H1 (cell line): ENCODE measurements at regions not wholly inside any gene's neighbourhood (a gene's known extent, or its start where the extent isn't known, plus 50 kb on each side); places are given as distances from the start of the nearest gene placed in this dataset.

Experiments
- CTCF ChIA-PET: fragments of 300-600 bp; sonication (Branson Sonifier 250); formaldehyde crosslinking; loops from one replicate; lab custom pipeline; 2021; ENCODE audit not compliant: partially characterized antibody; lab: Charles Lee
- POLR2A ChIA-PET: fragments of 300-600 bp; sonication (Branson Sonifier 250); formaldehyde crosslinking; loops from one replicate; lab custom pipeline; 2021; ENCODE audit warnings: inconsistent platforms; ENCODE audit not compliant: partially characterized antibody; lab: Charles Lee
- DNase-seq, 2 experiments: peaks; one replicate each; pipeline versions ENCODE4 v3.0.0 to v3.0.0-alpha.2; 2010 to 2022; ENCODE audit warnings: low spot score in 2 of 2, low read depth in 1 of 2, mixed read lengths in 1 of 2
- FAIRE-seq: peaks from 2 replicates; lab custom pipeline; 2011; peaks lifted over from hg19 to GRCh38; lab: Jason Lieb, UNC
- H2AFZ ChIP-seq: 2 replicates; pipeline ENCODE4 v1.8.1; 2012; ENCODE audit warnings: low read length, inconsistent platforms
- H2AK5ac ChIP-seq: 2 replicates; pipeline ENCODE4 v1.6.1; 2013; ENCODE audit warnings: low read depth, low read length
- H2BK120ac ChIP-seq: replicated peaks from 2 replicates; pipeline ENCODE3; 2013; ENCODE audit warnings: low read depth, low read length, inconsistent platforms
- H2BK12ac ChIP-seq: 2 replicates; pipeline ENCODE4 v1.6.1; 2013; ENCODE audit warnings: low read depth, low read length
- H2BK15ac ChIP-seq: 2 replicates; pipeline ENCODE4 v1.6.1; 2013; ENCODE audit warnings: low read length
- H2BK20ac ChIP-seq: 2 replicates; pipeline ENCODE4 v1.6.1; 2013; ENCODE audit warnings: low read length
- H2BK5ac ChIP-seq: 2 replicates; pipeline ENCODE4 v1.6.1; 2013; ENCODE audit warnings: low read depth, low read length
- H3K14ac ChIP-seq: 2 replicates; pipeline ENCODE4 v1.6.1; 2013; ENCODE audit warnings: inconsistent platforms; ENCODE audit not compliant: insufficient read length
- H3K18ac ChIP-seq: 2 replicates; pipeline ENCODE4 v1.6.1; 2013; ENCODE audit warnings: low read length; ENCODE audit errors: extremely low read depth
- H3K23ac ChIP-seq: 2 replicates; pipeline ENCODE4 v1.6.1; 2013; ENCODE audit warnings: inconsistent platforms; ENCODE audit not compliant: insufficient read length
- H3K23me2 ChIP-seq: 2 replicates; pipeline ENCODE4 v1.6.1; 2013; ENCODE audit warnings: low read depth, low read length
- H3K27ac ChIP-seq: 2 replicates; pipeline ENCODE4 v1.6.1; 2011; ENCODE audit warnings: low read depth, low read length, inconsistent platforms
- H3K27me3 ChIP-seq, 4 experiments: replicated peaks in 1 of 4; 1 replicate in 1 of 4; 2 replicates in 3 of 4; pipeline versions ENCODE4 v1.6.1 to v1.8.1; 2011 to 2013; ENCODE audit warnings: low read length in 3 of 4, mild to moderate bottlenecking in 3 of 4, inconsistent platforms in 2 of 4, mixed read lengths in 2 of 4, moderate library complexity in 1 of 4; ENCODE audit not compliant: control insufficient read depth in 3 of 4, insufficient read depth in 3 of 4; ENCODE audit errors: extremely low read depth in 1 of 4
- H3K36me3 ChIP-seq, 4 experiments: 2 replicates each; pipeline versions ENCODE4 v1.6.1 to v1.8.1; 2011 to 2013; ENCODE audit warnings: mild to moderate bottlenecking in 4 of 4, low read length in 3 of 4, moderate library complexity in 2 of 4, control low read depth in 1 of 4, inconsistent platforms in 1 of 4; ENCODE audit not compliant: insufficient read depth in 4 of 4, control insufficient read depth in 2 of 4
- H3K4ac ChIP-seq: replicated peaks from 2 replicates; pipeline ENCODE3; 2013; ENCODE audit warnings: low read length, low read depth, mixed read lengths, inconsistent platforms; ENCODE audit not compliant: insufficient read length
- H3K4me1 ChIP-seq, 4 experiments: replicated peaks in 1 of 4; 1 replicate in 1 of 4; 2 replicates in 3 of 4; pipeline versions ENCODE4 v1.6.1 to v1.8.1; 2011 to 2013; ENCODE audit warnings: low read length in 3 of 4, inconsistent platforms in 2 of 4, mixed read lengths in 1 of 4; ENCODE audit not compliant: insufficient read depth in 4 of 4, control insufficient read depth in 3 of 4
- H3K4me2 ChIP-seq, 2 experiments: 2 replicates each; pipeline versions ENCODE4 v1.6.1 to v1.8.1; 2011 to 2013; ENCODE audit warnings: low read depth in 2 of 2, low read length in 2 of 2, control low read depth in 1 of 2, inconsistent platforms in 1 of 2, mild to moderate bottlenecking in 1 of 2; ENCODE audit not compliant: insufficient read depth in 1 of 2
- H3K4me3 ChIP-seq, 4 experiments: fragments of 200-600, 300-600 bp in 1 of 4; sonication (generic), shearing (Covaris generic), sonication (Bioruptor Twin) in 1 of 4; 2 replicates each; pipeline versions ENCODE4 v1.5.1 to v1.8.1; 2011 to 2016; ENCODE audit warnings: low read length in 4 of 4, low read depth in 3 of 4, control low read depth in 2 of 4, inconsistent platforms in 2 of 4, mild to moderate bottlenecking in 2 of 4, mixed read lengths in 1 of 4, moderate library complexity in 1 of 4; ENCODE audit not compliant: insufficient read depth in 2 of 4; ENCODE audit errors: extremely low read depth in 1 of 4
- H3K56ac ChIP-seq: replicated peaks from 2 replicates; pipeline ENCODE3; 2013; ENCODE audit warnings: low read depth, mild to moderate bottlenecking, mixed read lengths, low read length, inconsistent platforms; ENCODE audit not compliant: insufficient read length
- H3K79me1 ChIP-seq: 2 replicates; pipeline ENCODE4 v1.6.1; 2013; ENCODE audit warnings: low read depth, low read length, control low read depth
- H3K79me2 ChIP-seq, 2 experiments: 2 replicates each; pipeline versions ENCODE4 v1.6.1 to v1.8.1; 2012 to 2013; ENCODE audit warnings: low read length in 2 of 2, mild to moderate bottlenecking in 2 of 2, inconsistent platforms in 1 of 2; ENCODE audit not compliant: insufficient read depth in 2 of 2, control insufficient read depth in 1 of 2
- H3K9ac ChIP-seq, 4 experiments: replicated peaks in 1 of 4; 1 replicate in 1 of 4; 2 replicates in 3 of 4; pipeline versions ENCODE4 v1.6.1 to v1.8.1; 2011 to 2013; ENCODE audit warnings: low read depth in 3 of 4, low read length in 3 of 4, control low read depth in 2 of 4, mild to moderate bottlenecking in 2 of 4, moderate library complexity in 2 of 4, inconsistent platforms in 1 of 4; ENCODE audit errors: extremely low read depth in 1 of 4
- H3K9me3 ChIP-seq, 2 experiments: 2 replicates each; pipeline versions ENCODE4 v1.6.1 to v1.8.1; 2012 to 2013; ENCODE audit warnings: mild to moderate bottlenecking in 2 of 2, moderate library complexity in 2 of 2, control low read depth in 1 of 2, inconsistent platforms in 1 of 2, low read depth in 1 of 2, low read length in 1 of 2, mixed read lengths in 1 of 2; ENCODE audit not compliant: insufficient read depth in 2 of 2
- H4K20me1 ChIP-seq, 2 experiments: replicated peaks in 1 of 2; 2 replicates each; pipeline versions ENCODE3 to v1.8.1; 2011 to 2013; ENCODE audit warnings: inconsistent platforms in 2 of 2, low read length in 2 of 2, mild to moderate bottlenecking in 1 of 2; ENCODE audit not compliant: insufficient read depth in 2 of 2, control insufficient read depth in 1 of 2
- H4K5ac ChIP-seq: 2 replicates; pipeline ENCODE4 v1.6.1; 2013; ENCODE audit warnings: low read length, low read depth, mixed read lengths, inconsistent platforms; ENCODE audit not compliant: insufficient read length
- H4K8ac ChIP-seq: 2 replicates; pipeline ENCODE4 v1.8.0; 2013; ENCODE audit warnings: mild to moderate bottlenecking, moderate library complexity, low read length, inconsistent platforms; ENCODE audit not compliant: insufficient read depth; ENCODE audit errors: extremely low read depth
- H4K91ac ChIP-seq: replicated peaks from 2 replicates; pipeline ENCODE3; 2013; ENCODE audit warnings: low read length, mixed read lengths, inconsistent platforms; ENCODE audit not compliant: insufficient read length
- ASH2L ChIP-seq: fragments of 200-600, 300-600 bp; sonication (generic); IDR thresholded peaks from one replicate; pipeline ENCODE4 v1.7.1; 2017; ENCODE audit warnings: low read length
- CBX8 ChIP-seq: fragments of 300-800, 300-1000 bp; sonication (generic); IDR thresholded peaks from 2 replicates; pipeline ENCODE4 v1.7.1; 2016; ENCODE audit warnings: low read depth, low read length, borderline replicate concordance
- CREB1 ChIP-seq: IDR thresholded peaks from 2 replicates; pipeline ENCODE4 v1.6.1; 2012; ENCODE audit warnings: inconsistent platforms
- EGR1 ChIP-seq: IDR thresholded peaks from 2 replicates; pipeline ENCODE4 v1.6.1; 2011; ENCODE audit warnings: low read depth, low read length, borderline replicate concordance
- EZH2 ChIP-seq: fragments of 200-600 bp; sonication (generic); IDR thresholded peaks from 2 replicates; pipeline ENCODE4 v1.7.1; 2012; ENCODE audit warnings: low read depth, mild to moderate bottlenecking, moderate library complexity, low read length, inconsistent platforms; ENCODE audit not compliant: severe bottlenecking
- HDAC6 ChIP-seq: IDR thresholded peaks from one replicate; pipeline ENCODE4 v1.7.1; 2012; ENCODE audit warnings: low read depth, mild to moderate bottlenecking, inconsistent platforms, low read length, moderate library complexity
- MAX ChIP-seq: IDR thresholded peaks from 2 replicates; pipeline ENCODE4 v1.6.1; 2012; ENCODE audit warnings: inconsistent platforms
- NRF1 ChIP-seq: IDR thresholded peaks from 2 replicates; pipeline ENCODE4 v1.6.1; 2011; ENCODE audit warnings: mild to moderate bottlenecking, low read depth, low read length, improper control_type of control experiment
- RBBP5 ChIP-seq: IDR thresholded peaks from 2 replicates; pipeline ENCODE4 v1.7.1; 2012; ENCODE audit warnings: low read depth, mild to moderate bottlenecking, inconsistent platforms, low read length, moderate library complexity, borderline replicate concordance
- RNF2 ChIP-seq: fragments of 200-900, 300-1000 bp; sonication (generic); IDR thresholded peaks from 2 replicates; pipeline ENCODE4 v1.7.1; 2016; ENCODE audit warnings: borderline replicate concordance, low read depth, mild to moderate bottlenecking, antibody characterized with exemption, low read length; ENCODE audit not compliant: poor library complexity, severe bottlenecking; ENCODE audit errors: missing control alignments
- SIRT6 ChIP-seq: IDR thresholded peaks from one replicate; pipeline ENCODE4 v1.7.1; 2012; ENCODE audit warnings: low read length, inconsistent platforms
- SP1 ChIP-seq: IDR thresholded peaks from 2 replicates; pipeline ENCODE4 v1.6.1; 2011; ENCODE audit warnings: low read depth, low read length
- SRF ChIP-seq: IDR thresholded peaks from 2 replicates; pipeline ENCODE4 v1.6.1; 2011; ENCODE audit warnings: mild to moderate bottlenecking, low read depth, low read length, moderate library complexity
- SUZ12 ChIP-seq: fragments of 200-600 bp; sonication (generic); IDR thresholded peaks from 2 replicates; pipeline ENCODE4 v1.6.1; 2012; ENCODE audit warnings: mild to moderate bottlenecking, inconsistent platforms, low read length, moderate library complexity, mixed read lengths
- TEAD4 ChIP-seq: IDR thresholded peaks from 2 replicates; pipeline ENCODE4 v1.6.1; 2012; ENCODE audit warnings: low read depth, low read length, inconsistent platforms, mixed read lengths
- USF2 ChIP-seq: IDR thresholded peaks from 2 replicates; pipeline ENCODE4 v1.6.1; 2011; ENCODE audit warnings: low read length, improper control_type of control experiment

- Histone ChIP-seq H3K23ac (no peak overlapping the region), H3K18ac (no peak overlapping the region), H4K91ac (no peak overlapping the region), H2BK20ac (no peak overlapping the region), H2BK15ac (no peak overlapping the region), H3K14ac (no peak overlapping the region), H3K36me3 (no peaks in the 10 kb centered on the region), H2AK5ac (no peak overlapping the region), H3K27me3 (no peaks in the 10 kb centered on the region), H2AFZ (no peak overlapping the region), H3K9ac (no peak overlapping the region), H2BK120ac (no peak overlapping the region), H2BK12ac (no peak overlapping the region), H3K4ac (no peak overlapping the region), H3K56ac (no peak overlapping the region), H3K9me3 (no peaks in the 10 kb centered on the region), H2BK5ac (no peak overlapping the region), H3K4me3 (no peak overlapping the region), H3K79me2 (no peaks in the 10 kb centered on the region), H3K4me2 (no peak overlapping the region), H4K5ac (no peak overlapping the region), H4K8ac (no peak overlapping the region), H3K23me2 (no peaks in the 10 kb centered on the region), H4K20me1 (no peaks in the 10 kb centered on the region), H3K27ac (no peak overlapping the region), H3K4me1 (no peaks in the 10 kb centered on the region), H3K79me1 (no peaks in the 10 kb centered on the region)
- FAIRE-seq (no peak), DNase-seq (no peak)
- POLR2A ChIA-PET, result no interaction called here
- CTCF ChIA-PET, result no interaction called here
- no peak for TF ChIP-seq RBBP5
- TF ChIP-seq SP1, result no peak
- TF ChIP-seq MAX, result no peak
- no peak for TF ChIP-seq CREB1
- no peak for TF ChIP-seq EZH2
- no peak for TF ChIP-seq EGR1
- TF ChIP-seq HDAC6, result no peak
- TF ChIP-seq ASH2L, result no peak
- no peak for TF ChIP-seq NRF1
- TF ChIP-seq SIRT6, result no peak
- TF ChIP-seq TEAD4, result no peak
- TF ChIP-seq SUZ12, result no peak
- TF ChIP-seq CBX8, result no peak
- TF ChIP-seq USF2, result no peak
- TF ChIP-seq RNF2, result no peak
- TF ChIP-seq SRF, result no peak
Measured at GRCh38 chr2:146189541-146189940, 1655.3 kb upstream of the ACVR2A start.
